ENCODE measurements at regions not wholly inside any gene's neighbourhood (a gene's known extent, or its start where the extent isn't known, plus 50 kb on each side); places are given as distances from the start of the nearest gene placed in this dataset.
"Not testable (repeated sequence)": the region's sequence is repeated elsewhere in the genome, so short reads cannot be mapped to it uniquely, and the experiment has no call there.

DNA sequence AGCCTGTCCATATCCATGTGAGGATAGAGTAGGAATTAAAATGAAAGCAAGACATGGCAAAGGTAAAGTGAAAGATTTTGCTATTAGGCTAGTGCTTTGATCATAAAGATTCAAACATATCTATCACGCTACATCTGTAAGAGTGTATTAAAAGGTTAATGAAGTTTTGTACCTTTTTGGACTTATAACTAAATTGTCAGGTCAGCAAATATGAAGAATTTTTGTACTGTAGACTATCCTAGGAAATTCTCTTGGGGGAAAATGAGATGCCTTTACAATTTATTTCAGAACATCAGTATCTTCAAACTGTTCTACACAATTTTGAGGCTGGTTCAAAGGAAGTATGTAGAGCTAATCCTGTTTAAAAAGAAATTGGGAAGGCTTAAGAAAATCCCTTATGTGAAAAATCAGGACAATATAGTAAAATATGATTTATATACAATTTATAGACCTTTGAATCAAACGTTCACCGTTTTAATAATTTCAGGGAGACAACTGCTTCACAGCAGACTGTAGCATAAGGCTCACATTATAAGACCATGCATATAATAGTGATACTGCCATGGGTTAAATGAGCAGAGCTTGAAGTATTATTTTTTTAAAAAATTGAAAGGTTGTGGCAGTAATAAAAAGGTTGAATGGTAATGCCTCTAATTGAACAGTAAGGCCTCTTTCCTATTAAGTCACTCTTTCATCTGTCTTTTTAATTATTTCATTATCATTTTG, 639.5 kb upstream of the ARRDC3 start:
- no peak for DNase-seq (ENCODE audit: low spot score)

DNA sequence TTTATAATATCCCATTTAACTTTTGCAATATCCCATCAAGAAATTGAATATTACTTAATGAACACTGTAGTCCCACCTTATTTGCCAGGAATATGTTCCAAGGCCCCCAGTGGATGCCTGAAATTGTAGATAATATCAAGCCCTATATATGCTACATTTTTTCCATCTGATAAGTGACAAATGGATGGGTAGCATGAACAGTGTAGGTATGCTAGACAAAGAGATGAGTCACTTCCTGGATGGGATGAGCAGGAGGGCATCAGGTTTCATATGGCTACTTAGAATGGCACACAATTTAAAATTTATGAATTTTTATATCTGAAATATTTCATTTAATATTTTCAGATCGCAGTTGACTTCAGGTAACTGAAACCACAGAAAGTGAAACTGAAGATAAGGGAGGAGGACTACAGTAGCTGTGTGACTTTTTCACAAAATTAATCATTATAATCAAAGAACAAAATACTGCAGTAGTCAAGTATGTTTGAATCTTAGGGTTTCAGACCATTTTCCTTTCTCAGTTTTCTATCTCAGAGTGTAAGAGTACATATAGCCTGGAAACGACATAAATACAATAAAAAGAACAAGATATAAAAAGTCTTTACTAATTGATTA, 636.4 kb upstream of the ARRDC3 start:
- no peak for DNase-seq (ENCODE audit: low spot score)

DNA sequence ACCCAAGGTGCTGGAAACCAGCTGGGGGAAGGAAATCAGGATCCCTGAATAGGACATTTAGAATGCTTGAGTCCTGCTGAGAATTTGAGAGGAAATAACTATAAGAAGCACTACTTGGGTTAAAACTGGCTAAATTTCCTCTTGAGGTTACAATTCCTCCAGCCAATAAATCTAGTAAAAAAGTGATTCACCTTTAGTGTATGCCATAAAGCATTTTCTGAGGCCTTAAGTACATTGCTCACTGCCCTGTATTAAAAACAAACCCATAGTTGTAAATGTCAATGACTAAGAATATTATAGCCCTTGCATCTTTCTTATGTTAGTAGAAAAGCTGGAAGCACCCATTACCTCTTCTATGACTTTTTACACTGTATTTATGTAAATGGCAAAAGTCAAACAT, 634.7 kb upstream of the ARRDC3 start:
- DNase-seq (ENCODE audit: low spot score), result no peak

DNA sequence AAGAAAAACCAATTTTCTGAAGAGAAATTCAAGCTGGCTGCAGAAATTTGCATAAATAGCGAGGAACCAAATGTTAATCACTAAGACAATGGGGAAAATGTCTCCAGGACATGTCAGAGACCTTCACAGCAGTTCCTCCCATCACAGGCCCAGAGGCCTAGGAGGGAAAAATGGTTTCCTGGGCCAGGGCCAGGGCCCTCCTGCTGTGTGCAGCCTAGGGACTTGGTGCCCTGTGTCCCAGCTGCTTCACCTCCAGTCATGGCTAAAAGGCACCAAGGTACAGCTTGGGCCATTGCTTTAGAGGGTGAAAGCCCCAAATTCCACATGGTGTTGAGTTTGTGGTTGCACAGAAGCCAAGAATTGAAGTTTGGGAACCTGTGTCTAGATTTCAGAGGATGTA, 628.7 kb upstream of the ARRDC3 start:
- not testable (repeated sequence) for DNase-seq (ENCODE audit: low spot score)

DNA sequence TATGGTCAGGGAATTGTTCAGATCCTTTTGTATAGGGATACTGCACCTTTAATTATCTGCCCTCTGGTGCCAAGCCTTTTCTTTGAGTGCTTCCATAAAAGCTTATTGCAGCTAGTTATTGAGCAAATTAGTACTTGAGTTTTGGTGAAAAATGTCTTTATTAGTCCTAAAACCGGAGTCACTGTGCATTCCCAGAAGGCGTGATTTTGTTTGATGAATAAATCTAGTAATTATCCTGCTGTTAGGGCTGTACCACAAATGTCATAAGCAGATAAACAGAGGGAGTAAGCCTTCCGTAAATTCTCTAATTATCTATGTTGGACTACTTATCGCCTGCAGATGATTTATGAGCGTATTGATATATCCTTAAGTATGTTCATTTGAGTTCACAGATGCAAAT, 620.7 kb upstream of the ARRDC3 start:
- DNase-seq (ENCODE audit: low spot score), result no peak

DNA sequence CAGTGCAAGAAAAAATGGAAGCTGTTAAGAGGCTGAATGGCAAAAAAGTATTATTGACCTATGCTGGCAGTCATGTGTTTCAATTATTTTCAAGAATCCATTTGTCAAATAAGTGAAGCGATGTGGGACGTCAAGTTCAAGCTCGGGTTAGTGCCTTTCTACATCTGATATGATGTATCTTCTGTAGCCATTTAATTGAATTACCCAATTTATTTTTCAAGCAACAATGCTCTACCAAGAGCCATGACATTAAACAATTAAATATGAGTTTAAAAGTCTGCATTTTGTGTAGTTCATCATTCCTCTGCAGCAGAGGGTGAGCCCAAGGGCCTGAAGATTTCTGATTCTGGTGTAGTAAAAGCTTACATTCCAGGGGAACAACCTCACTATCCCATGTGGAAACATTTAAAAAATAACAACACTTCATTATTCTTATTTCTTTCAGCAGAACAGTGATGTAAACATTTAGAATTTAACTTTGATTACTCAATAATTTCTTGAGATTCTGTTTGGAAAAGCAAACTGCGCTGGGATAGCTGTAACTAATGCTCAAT, 619.7 kb upstream of the ARRDC3 start:
- no peak for DNase-seq (ENCODE audit: low spot score)

DNA sequence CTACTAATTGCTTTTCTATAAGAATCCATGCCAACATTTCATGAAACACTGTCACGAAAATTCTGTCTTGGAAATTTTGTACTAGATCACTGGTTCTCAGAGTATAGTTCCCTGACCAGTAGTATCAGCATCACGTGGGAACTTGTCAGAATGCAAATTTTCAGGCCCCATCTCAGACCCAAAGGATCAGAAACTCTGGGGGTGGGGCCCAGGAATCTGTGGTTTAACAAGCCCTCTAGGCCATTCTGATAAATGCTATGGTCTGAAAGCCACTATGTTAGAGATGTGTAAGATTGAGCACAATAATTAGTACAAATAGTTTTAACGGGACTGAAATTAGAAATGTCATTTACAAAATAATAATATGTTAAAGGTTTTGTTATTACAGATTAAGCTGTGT, 615.7 kb upstream of the ARRDC3 start:
- DNase-seq (ENCODE audit: low spot score), result no peak

DNA sequence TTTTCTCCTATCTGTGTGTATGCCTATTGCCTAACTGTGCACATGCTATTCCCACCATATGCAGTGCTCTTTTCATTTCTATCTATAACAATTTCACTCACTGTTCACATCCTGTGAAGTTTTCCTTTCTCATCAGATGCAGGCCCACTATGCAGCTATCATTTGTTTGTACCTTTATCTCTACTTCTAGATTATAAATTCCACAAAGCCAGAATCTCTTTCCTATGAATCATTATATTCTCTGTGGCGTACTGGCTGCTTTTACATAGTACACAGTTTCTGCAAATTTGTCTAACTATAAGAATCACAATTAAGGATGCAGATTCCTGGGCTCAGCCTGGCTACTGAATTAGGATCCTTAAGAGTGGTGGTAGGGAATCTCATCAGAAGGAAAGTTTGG, 600.8 kb upstream of the ARRDC3 start:
- no peak for DNase-seq (ENCODE audit: low spot score)

DNA sequence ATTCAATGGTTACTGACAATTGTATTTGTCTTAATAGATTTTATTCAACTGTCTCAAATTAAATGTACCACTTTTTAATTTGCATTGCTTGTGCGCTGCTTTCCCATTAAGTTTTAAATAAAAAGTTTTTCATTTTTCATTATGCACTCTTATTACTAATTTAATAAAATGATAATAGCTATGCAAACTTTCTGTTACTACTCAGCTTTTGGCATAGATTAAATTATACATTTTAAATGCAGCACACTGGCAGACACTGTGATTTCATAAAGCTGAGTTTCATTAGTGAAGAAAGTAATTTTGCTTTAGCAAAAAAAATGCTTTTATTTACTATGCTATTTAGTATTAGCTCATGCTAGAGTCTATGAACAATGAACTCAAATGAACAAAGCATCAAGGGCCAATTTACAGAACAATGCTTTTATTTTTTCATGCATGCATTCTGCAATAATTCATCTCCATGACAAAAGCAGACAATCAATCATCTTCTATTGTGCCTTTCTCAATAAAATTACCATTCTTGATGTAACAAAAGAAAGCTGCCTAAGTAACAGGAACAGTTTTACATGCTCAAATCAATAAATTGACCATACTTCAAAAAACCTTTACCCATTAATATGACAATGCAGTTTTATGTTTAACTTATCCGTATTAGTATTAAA, 595.2 kb upstream of the ARRDC3 start:
- DNase-seq (ENCODE audit: low spot score), result no peak

DNA sequence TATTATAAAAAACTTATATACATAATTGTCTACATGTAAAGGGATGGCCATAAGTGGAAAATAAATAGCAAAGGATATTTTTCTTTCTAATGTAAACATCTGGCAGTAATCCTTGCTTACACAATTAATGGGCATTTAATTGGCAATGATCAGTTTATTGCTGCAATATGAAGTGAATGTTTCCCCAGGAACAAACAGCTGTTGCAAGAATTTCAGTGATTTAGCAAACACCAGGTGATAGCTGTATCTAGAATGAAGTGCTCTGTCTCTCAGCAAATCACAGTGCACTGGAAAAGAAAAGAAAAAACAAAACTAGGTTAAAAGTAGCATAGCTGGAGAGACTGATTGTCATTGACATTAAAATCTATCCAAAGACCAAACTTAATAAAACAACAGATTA, 594.5 kb upstream of the ARRDC3 start:
- no peak for DNase-seq (ENCODE audit: low spot score)

DNA sequence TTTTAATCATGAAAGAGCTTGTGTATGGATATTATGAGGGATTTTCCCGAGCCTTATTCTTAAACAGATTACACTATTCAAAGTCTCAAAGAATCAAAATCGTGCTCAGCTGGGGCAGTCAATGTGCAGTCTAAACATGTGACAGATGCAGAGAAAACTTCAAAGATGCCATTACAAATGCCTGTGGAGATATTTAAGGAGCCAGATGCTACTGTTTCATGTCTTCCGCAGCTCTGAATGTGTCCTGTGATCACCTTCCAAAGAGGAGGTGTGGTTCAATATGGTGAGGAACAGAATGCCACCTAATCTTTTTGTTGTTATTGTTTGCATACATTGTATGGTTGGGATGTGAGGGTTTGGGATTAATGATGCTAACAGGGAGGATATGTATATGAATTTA, 593.3 kb upstream of the ARRDC3 start:
- DNase-seq (ENCODE audit: low spot score), result no peak

DNA sequence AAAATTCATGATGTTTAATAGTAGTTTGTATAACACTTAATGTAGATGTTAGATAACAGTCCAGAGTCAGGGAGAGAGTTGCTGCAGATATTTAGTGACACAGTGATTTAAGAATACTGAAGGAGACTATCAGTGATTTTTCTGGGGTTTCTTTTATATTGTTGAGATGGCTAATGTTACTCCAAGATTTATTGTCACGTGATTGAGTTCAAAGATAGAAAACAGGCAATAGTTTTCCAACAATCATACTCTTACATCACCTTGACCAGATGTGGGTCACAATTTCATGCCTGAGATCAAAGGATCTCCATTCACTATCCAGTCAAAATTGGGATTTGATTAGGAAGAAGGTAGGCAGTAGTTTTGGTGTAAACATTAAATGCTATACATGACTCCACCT, 580.0 kb upstream of the ARRDC3 start:
- no peak for DNase-seq (ENCODE audit: low spot score)

DNA sequence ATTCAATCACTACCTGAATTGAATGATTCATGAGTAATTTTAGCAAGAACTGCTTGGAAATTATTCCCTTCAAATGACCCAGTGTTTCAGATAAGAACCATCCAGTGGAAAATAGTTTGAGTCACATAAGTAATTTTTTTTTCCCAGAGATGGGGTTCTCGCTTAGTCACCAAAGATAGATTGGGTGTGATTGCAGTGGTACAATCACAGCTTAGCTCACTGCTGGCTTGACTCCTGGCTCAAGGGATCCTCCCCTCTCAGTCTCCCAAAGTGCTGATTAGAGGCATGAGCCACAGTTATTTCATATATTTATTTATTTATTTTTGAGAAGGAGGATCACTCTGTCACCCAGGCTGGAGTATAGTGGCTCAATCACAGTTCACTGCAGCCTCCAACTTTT, 574.5 kb upstream of the ARRDC3 start:
- DNase-seq (ENCODE audit: low spot score), result no peak

DNA sequence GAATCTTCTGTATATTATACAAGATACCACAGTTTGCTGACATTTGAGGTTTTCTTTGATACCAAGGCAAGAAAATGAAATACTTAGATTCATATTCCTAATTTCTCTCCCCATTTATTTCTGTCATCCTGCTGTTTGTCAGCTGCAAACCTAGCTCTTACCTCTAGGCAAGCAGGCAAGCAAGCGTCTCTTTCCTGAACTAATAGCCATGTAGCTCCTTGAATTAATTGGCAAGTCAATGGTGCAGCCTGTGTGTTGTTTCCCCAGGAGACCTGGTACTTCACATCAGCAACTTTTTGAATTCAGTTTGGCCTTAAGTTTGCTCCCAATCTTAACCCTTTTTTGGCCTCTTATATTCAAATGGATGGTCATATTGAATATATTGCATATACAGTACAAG, 573.6 kb upstream of the ARRDC3 start:
- no peak for DNase-seq (ENCODE audit: low spot score)

DNA sequence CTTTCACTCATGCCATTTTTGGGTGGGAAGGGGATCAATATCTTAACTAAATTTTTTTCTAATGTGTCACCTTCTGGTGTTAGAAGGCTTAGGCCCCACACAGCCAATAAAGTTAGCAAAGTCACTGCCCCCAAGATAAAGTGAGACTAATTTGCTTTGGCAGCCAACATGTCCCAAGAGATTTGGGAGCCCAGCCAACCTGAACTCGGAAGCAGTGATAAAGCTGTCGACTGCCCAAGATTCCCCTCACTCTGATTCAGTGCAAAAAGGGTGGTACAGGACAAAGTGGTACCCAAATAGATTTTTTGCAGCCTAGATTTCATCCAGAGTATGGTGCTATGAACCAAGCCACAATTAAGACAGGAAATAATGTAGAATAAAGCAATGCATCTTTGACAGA, 572.5 kb upstream of the ARRDC3 start:
- DNase-seq (ENCODE audit: low spot score), result peak; percentile 20

DNA sequence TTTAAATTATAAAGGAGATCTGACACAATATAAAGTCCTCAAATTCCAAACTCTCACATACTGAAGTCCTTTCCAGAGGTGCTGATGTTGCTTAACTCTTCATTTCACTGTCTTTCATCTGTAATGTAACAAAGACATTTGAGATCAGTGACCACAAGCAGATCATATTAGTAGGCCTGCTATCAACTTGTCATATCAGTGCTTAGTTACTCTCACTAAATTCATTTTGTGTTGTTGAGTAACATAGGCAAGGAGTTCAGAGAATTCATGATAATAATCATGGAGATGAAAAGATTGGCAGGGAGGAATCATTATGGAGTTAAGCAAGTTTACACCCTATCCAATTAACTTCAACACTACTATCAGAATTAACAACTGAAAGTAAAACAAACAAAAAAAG, 571.0 kb upstream of the ARRDC3 start:
- no peak for DNase-seq (ENCODE audit: low spot score)

DNA sequence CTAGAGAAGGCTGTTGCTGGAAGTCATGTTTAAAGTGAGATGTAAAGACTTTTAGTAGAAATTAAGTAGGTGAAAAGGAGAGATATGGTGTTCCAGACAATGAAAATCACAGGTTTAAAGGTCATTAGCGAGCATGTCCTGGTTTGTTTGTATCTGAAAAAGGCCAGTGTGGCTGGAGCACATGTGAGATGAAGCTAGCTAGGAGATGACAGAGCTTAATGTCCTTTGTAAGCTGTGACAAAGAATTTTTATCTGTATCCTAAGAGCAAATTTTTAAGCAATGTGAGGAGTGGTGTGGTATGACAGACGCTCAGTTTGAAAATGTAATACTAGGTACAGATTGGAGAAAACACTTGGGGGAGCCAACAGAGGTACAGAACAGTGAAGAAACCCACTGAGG, 567.2 kb upstream of the ARRDC3 start:
- DNase-seq (ENCODE audit: low spot score), result no peak

DNA sequence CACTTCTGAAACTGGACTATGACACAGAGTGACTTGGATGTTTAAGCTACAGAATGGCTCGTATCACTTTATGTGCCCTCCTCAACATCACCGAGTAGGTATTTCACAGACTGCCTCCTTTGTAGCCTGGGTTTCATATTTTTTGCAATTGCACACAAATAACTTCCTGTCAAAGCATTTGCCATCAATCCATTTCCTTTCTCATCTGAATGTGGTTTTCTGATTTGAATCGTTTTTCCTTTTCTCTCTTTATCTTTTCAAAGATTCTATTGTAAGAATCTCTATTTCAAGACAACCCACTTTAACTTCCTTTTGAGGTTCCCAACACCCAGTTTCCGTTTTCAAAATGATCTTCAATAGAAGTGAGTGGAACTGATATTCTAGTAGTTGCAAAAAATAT, 563.8 kb upstream of the ARRDC3 start:
- no peak for DNase-seq (ENCODE audit: low spot score)

DNA sequence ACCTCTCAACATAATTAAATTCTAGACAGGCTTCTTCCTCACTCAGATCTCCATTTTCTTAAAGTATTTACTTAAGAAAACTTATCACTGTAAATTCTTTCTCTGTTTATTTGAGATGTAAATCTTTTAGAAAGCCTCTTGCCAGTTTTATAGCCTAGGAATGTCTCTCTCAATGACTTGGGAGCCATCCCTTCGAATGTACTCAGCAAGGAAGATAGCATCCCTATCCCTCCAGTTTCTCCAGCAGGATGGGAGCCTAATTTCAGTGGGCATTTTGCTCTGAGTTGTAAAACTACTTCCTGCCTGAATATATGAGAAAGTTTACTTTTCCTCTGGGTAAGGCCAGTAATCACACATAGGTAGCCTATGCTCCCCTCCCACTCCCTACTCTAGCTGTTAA, 558.5 kb upstream of the ARRDC3 start:
- no peak for DNase-seq (ENCODE audit: low spot score)

DNA sequence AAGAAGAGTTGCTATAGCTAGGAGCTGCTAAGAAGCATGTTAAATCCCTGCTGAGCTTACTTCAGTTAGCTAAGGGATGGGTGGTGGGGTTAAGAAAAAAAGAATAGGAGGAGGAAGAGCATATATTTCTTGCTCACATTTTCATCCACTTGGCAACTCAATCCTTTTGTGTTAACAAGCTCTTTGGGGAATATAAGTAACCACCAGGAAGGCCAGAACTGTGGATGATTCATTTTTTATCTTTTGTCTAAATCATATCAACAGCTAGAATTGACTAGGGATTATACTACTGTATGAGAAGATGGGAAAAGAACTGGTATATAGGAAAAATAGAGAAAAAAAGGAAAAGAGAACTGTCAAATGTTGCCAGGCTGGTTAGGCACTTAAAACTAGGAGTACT, 555.3 kb upstream of the ARRDC3 start:
- no peak for DNase-seq (ENCODE audit: low spot score)

DNA sequence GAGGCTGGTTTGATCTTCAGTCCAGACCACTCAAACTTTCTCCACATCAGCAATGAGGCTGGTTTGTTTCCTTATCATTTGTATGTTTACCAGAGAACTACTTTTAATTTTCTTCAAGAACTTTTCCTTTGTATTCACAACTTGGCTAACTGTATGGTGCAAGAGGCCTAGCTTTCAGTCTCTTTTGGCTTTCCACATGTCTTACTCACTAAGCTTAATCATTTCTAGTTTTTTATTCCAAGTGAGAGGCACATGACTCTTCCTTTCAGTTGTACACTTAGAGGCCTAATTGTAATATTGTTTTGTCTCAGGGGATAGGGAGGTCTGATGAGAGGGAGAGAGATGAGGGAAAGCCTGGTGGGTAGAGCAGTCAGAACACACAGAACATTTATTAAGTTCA, 554.0 kb upstream of the ARRDC3 start:
- no peak for DNase-seq (ENCODE audit: low spot score)

DNA sequence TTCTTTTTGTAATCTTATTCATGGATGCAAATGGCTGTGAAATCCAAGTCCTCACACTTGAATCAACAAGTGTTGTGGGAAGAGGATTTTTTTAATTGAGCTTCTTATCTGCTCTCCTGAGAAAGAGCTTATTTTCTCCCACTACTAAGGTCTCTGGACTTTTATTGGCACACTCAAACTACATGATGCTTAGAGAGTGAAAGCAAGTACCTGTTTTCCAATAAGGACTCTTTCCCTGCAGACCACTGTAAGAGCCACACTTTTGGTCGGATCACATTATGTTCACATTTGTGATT, 546.4 kb upstream of the ARRDC3 start:
- no peak for DNase-seq (ENCODE audit: low spot score)

DNA sequence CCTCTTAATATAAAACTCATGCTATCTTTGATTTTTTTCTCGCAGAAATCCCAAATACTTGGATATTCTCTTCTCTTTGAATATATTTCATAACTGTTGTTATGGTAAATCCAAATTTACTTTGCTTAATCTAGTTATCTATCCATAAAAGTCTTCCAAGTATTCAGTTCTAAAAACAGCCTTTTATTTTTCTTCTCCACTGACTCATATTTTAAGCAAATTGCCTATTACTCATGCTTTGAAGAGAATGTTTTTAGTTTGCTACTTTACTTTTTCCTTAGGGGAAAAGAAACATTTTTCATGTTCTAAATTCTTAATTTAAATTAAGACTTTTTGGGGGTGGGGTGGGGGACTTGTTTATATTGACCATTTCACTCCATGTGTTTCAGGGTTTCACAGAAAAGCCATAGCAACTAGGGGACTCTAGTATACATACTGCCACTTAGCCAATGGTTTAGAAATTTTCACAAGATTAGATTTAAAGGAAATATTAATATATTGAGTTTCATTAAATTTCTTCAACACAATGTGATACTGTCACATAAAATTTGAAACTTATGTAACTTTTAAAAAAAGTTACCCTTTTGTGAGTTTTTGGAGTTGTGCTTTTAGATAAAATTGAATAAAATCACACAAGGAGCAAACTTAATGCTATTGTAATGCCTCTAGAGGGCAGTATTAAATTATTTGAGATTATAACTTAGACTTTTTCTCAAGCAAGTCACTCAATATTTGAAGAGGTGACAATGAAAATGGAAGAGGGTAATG, 545.8 kb upstream of the ARRDC3 start:
- DNase-seq (ENCODE audit: low spot score), result peak; percentile 9
